Natural killer cell (primary cell): ENCODE measurements at regions not wholly inside any gene's neighbourhood (a gene's known extent, or its start where the extent isn't known, plus 50 kb on each side); places are given as distances from the start of the nearest gene placed in this dataset.

Experiments used
- ATAC-seq, 3 donors: fragments of 150-1000 bp in 2 of 3; fragments of 200-7000 bp in 1 of 3; cut with Tn5 transposase; 1 replicate in 1 of 3; 2 replicates in 2 of 3; pipeline ENCODE4 v1.10.0; 2021; ENCODE audit warnings: mild to moderate bottlenecking in 2 of 3, moderate library complexity in 2 of 3
- DNase-seq, 2 donors: peaks; one replicate each; pipeline versions ENCODE4 v3.0.0 to v3.0.0-alpha.2; 2013 to 2021; ENCODE audit warnings: mixed read lengths in 1 of 2
- H3K27ac ChIP-seq: one replicate; pipeline ENCODE4 v1.5.1; 2013; ENCODE audit warnings: mild to moderate bottlenecking, low read length
- H3K27me3 ChIP-seq: one replicate; pipeline ENCODE4 v1.6.1; 2013; ENCODE audit warnings: low read length; ENCODE audit not compliant: control insufficient read depth, insufficient read depth
- H3K36me3 ChIP-seq: one replicate; pipeline ENCODE4 v1.6.1; 2013; ENCODE audit warnings: low read length; ENCODE audit not compliant: control insufficient read depth, insufficient read depth
- H3K4me1 ChIP-seq: one replicate; pipeline ENCODE4 v1.6.1; 2013; ENCODE audit warnings: low read length; ENCODE audit not compliant: control insufficient read depth, insufficient read depth
- H3K4me3 ChIP-seq: one replicate; pipeline ENCODE4 v1.5.1; 2013; ENCODE audit warnings: low read length
- H3K9me3 ChIP-seq: one replicate; pipeline ENCODE4 v1.6.1; 2013; ENCODE audit warnings: low read length; ENCODE audit not compliant: control insufficient read depth, insufficient read depth
- H3K27ac Mint-ChIP-seq, 2 donors: one replicate each; pipeline ENCODE4 v1.8.0; 2022; ENCODE audit warnings: mild to moderate bottlenecking in 2 of 2, mixed read lengths in 2 of 2, moderate library complexity in 1 of 2
- H3K27me3 Mint-ChIP-seq, 2 donors: one replicate each; pipeline ENCODE4 v1.8.0; 2022; ENCODE audit warnings: low read depth in 2 of 2, mixed read lengths in 2 of 2
- H3K36me3 Mint-ChIP-seq: one replicate; pipeline ENCODE4 v1.8.0; 2022; ENCODE audit warnings: mixed read lengths
- H3K4me1 Mint-ChIP-seq, 2 donors: one replicate each; pipeline ENCODE4 v1.8.0; 2022; ENCODE audit warnings: mixed read lengths in 2 of 2
- H3K4me3 Mint-ChIP-seq: one replicate; pipeline ENCODE4 v1.8.0; 2022; ENCODE audit warnings: mild to moderate bottlenecking, moderate library complexity, mixed read lengths
- H3K9me3 Mint-ChIP-seq, 2 donors: one replicate each; pipeline ENCODE4 v1.8.0; 2022; ENCODE audit warnings: mixed read lengths in 2 of 2
- CTCF ChIP-seq: fragments of 200-600 bp; IDR thresholded peaks from one replicate; pipeline ENCODE4 v1.8.0; 2022; ENCODE audit warnings: antibody characterized with exemption
- WGBS: methylation state at CpG from one replicate; pipeline ENCODE4 v1.1.7; 2013; ENCODE audit warnings: missing lambda C conversion rate; ENCODE audit not compliant: insufficient coverage; 5-methylcytosine and 5-hydroxymethylcytosine counted together
- intact Hi-C: fragments of 100-400 bp; cut with micrococcal nuclease; formaldehyde crosslinking; loops from one replicate; pipeline ENCODE4 v1.14.2; 2022

GRCh38 chr6:133697185-133697584 lies 191.7 kb upstream of the TCF21 start:
- TF ChIP-seq CTCF, result no peak
- no peaks in the 10 kb centered on the region for H3K27me3 Mint-ChIP-seq
- peaks cover 3 to 11% of the 10 kb centered on the region in 2 donors for H3K9me3 Mint-ChIP-seq
- H3K4me3 ChIP-seq, result no peak overlapping the region
- no peak overlapping the region for H3K4me3 Mint-ChIP-seq
- no peak overlapping the region for H3K27ac ChIP-seq
- DNase-seq (no peak), ATAC-seq (no peak)
- H3K27me3 ChIP-seq, result no peaks in the 10 kb centered on the region
- intact Hi-C loops, result no loop called here
- no peaks in the 10 kb centered on the region for H3K36me3 Mint-ChIP-seq
- H3K9me3 ChIP-seq, result no peaks in the 10 kb centered on the region
- no peaks in the 10 kb centered on the region for H3K4me1 Mint-ChIP-seq
- no peak overlapping the region for H3K27ac Mint-ChIP-seq
- no peaks in the 10 kb centered on the region for H3K36me3 ChIP-seq
- H3K4me1 ChIP-seq, result no peaks in the 10 kb centered on the region

GRCh38 chr6:133697666-133698065 lies 191.2 kb upstream of the TCF21 start:
- Histone ChIP-seq H3K4me3 (no peak overlapping the region), H3K4me1 (no peaks in the 10 kb centered on the region), H3K36me3 (no peaks in the 10 kb centered on the region), H3K27me3 (no peaks in the 10 kb centered on the region), H3K27ac (no peak overlapping the region), H3K9me3 (no peaks in the 10 kb centered on the region)
- no peaks in the 10 kb centered on the region for H3K4me1 Mint-ChIP-seq
- H3K36me3 Mint-ChIP-seq, result no peaks in the 10 kb centered on the region
- no peaks in the 10 kb centered on the region for H3K27me3 Mint-ChIP-seq
- no peak for TF ChIP-seq CTCF
- peaks cover 3 to 11% of the 10 kb centered on the region in 2 donors for H3K9me3 Mint-ChIP-seq
- intact Hi-C loops, result no loop called here
- ATAC-seq (no peak), DNase-seq (no peak)
- H3K4me3 Mint-ChIP-seq, result no peak overlapping the region
- H3K27ac Mint-ChIP-seq, result no peak overlapping the region
- 86% methylated on average over 1 of the region's 1 CpG for WGBS

- WGBS, result 75% methylated on average over 1 of the region's 1 CpG
- Histone ChIP-seq H3K27ac (no peak overlapping the region), H3K27me3 (no peaks in the 10 kb centered on the region), H3K9me3 (no peaks in the 10 kb centered on the region), H3K4me3 (no peak overlapping the region), H3K4me1 (no peaks in the 10 kb centered on the region), H3K36me3 (no peaks in the 10 kb centered on the region)
- no peak for TF ChIP-seq CTCF
- intact Hi-C loops, result no loop called here
- Mint-ChIP-seq H3K4me3 (no peak overlapping the region), H3K4me1 (no peaks in the 10 kb centered on the region), H3K27ac (no peak overlapping the region), H3K9me3 (peaks cover 3 to 11% of the 10 kb centered on the region in 2 donors), H3K36me3 (no peaks in the 10 kb centered on the region), H3K27me3 (no peaks in the 10 kb centered on the region)
- ATAC-seq, result no peak
- DNase-seq, result no peak
Measured at GRCh38 chr6:133698272-133698671, 190.6 kb upstream of the TCF21 start.

GRCh38 chr6:133699741-133700385 lies 189.1 kb upstream of the TCF21 start:
- no peak overlapping the region for H3K27ac ChIP-seq
- no peak for TF ChIP-seq CTCF
- no peaks in the 10 kb centered on the region for H3K4me1 ChIP-seq
- DNase-seq (no peak), ATAC-seq (no peak)
- Mint-ChIP-seq H3K4me1 (no peaks in the 10 kb centered on the region), H3K27ac (no peak overlapping the region), H3K9me3 (peaks cover 3 to 12% of the 10 kb centered on the region in 2 donors), H3K27me3 (no peaks in the 10 kb centered on the region), H3K36me3 (no peaks in the 10 kb centered on the region), H3K4me3 (no peak overlapping the region)
- WGBS, result 92% methylated on average over 1 of the region's 1 CpG
- no peaks in the 10 kb centered on the region for H3K36me3 ChIP-seq
- H3K4me3 ChIP-seq, result no peak overlapping the region
- intact Hi-C loops, result no loop called here
- H3K27me3 ChIP-seq, result no peaks in the 10 kb centered on the region
- no peaks in the 10 kb centered on the region for H3K9me3 ChIP-seq
